GM18519 (cell line): ENCODE measurements at regions not wholly inside any gene's neighbourhood (a gene's known extent, or its start where the extent isn't known, plus 50 kb on each side); places are given as distances from the start of the nearest gene placed in this dataset.

Source experiments
- ATAC-seq: cut with Tn5 transposase; IDR thresholded peaks from one replicate; pipeline ENCODE4 v1.9.1; 2021; ENCODE audit warnings: mild to moderate bottlenecking, moderate library complexity; ENCODE audit not compliant: unreplicated experiment, low FRiP score

DNA sequence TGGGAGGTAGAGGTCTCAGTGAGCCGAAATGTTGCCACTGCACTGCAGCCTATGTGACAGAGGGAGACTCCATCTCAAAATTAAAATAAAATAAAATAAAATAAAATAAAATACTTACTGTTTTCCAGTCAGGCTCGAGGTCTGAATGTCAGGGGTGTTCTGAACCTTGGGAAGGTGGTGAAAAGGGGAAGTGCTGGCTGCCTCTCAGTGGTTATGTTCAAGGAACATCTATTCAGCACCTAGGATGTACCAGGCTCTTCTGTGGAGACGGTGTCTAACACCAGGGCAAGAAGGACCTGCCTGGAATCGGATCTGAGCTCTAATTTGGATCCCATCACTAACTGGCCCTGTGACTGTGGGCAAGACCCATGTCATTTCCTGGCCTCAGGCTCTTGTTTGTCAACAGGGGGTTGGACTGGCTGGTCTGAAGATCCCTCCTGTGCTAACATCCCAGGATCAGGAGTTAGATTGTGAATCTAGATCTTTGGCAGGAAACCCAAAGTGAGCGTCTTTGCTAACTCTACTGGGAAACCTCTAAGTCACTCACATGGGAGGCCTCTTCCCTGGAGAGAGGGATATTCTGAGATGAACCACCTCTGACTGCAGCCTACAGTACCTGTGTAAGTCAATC lies 63.4 kb upstream of the SIRPG start:
- no peak for ATAC-seq

DNA sequence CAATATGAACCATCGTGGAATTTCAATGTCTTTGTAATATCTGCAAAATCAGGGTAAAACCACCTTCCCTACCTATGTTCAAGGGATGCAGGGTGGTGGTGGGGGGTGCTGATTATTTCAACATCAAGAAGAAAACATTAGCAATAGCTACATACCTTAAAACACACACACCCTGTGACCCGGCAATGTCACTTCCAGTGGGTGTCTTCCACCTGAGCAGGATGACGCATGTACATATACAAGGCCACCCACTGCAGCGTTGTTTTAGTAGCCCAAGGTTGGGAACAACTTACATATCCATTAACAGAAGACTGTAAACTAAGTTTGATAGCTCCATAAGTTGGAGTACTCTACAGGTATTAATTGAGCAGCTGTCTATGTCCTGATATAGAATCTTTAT lies 62.6 kb upstream of the SIRPG start:
- no peak for ATAC-seq

DNA sequence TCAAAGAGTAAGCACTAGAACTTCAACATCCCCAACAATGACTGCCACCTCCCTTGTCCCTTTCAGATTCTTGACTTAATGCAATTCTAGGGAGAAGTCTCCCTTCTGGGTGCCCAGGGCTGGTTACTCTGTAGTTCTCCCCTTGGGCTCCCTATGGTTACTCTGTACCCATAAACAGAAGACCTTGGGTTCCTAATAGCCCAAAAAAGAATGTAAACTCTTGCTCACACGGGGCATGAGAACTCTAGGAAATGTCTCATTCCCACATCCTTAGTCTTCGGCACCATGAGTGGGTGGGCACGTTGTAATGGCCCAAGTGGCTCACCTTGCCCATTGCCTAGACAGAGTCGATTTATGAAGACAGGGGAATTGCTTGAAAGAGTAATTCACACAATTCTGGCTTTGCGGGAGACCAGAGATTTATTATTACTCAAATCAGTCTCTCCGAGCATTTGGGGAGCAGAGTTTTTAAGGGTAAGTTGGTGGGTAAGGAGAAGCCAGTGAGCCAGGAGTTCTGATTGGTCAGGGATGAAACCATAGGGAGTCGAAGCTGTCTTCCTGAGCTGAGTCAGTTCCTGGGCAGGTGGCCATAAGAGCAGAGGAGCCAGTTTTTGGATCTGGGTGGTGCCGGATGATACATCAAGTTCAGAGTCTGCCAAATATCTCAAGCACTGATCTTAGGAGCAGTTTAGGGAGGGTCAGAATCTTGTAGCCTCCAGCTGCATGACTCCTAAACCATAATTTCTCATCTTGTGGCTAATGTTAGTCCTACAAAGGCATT lies 61.2 kb upstream of the SIRPG start:
- ATAC-seq: no peak

DNA sequence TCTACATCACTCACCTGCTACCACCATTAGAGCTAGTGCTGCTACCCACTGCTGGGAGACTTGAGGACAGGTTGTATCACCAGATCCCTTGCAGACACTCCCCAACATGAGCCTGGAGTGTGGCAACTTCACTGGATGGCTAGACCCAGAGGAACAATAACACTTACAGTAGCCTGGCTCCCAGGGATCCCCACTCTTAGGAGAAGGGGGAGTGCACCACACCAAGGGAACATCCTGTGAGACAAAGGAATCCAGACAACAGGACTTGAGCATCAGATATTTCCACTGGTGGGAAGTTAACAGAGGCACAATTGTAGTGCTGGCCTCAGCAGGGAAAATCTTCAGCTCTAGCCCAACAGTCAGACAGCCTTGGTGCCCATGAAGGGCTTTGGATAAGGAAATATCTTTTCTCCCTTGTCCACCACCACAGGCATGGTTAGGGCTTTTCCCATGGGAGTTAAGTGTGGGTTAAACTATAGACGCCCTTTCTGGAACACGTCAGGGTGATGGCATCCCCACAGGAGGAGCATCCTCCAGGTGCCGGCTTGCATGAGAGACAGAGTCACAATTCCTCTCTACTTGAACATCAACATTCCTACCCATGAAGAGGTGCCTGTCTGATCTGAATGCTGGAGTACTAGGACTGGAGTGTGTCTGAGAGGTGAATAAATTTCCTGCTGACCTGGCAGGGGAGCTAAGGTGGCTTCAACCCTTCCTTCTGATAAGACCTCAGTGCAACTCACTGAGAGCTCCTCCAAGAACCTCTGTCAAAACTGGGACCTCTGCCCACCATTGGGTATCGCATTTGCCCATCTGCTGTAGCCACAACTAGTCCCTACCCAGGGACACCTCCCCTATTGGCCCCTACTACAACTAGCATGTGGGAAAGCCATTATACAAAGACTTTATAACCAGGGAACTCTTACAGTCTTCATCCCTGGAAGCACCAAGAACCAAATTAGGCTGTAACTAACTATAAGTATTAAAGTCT lies 55.4 kb upstream of the SIRPG start:
- no peak for ATAC-seq

DNA sequence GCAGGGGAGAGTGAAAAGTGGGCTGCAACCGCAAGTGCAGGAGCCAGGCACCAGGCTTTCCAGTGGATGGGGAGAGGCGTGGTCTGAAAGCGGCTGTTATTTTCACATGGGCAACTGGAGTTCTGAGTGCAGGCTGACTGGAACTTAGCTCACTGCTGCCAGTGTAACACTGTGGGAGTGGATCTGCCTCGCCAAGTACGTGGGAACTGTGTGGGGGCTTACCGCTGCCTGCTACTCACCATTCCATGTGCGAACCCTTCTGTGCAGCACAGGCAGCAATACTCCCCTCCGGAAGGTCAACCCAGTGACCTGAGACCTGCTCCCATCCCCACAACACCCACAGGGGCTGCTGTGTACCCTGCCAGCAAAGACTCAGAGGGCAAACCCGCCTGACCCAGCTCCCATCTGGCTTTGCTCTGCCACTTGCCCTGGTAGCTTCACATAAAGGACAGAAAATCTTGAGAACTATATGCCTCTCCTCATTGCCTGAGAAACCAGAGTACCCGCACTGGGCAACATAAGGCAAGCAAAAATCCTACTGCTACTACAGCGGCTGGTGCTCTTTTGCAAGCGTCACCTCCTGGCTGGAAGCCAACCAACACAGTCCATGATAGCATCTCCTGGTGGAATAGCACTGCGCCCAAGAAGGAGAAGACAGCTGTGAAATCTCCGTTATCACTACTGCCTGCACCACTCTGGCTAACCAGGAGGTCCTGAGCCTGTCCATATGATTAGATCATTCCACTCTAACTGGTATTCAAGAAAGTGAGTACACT lies 54.4 kb upstream of the SIRPG start:
- no peak for ATAC-seq

DNA sequence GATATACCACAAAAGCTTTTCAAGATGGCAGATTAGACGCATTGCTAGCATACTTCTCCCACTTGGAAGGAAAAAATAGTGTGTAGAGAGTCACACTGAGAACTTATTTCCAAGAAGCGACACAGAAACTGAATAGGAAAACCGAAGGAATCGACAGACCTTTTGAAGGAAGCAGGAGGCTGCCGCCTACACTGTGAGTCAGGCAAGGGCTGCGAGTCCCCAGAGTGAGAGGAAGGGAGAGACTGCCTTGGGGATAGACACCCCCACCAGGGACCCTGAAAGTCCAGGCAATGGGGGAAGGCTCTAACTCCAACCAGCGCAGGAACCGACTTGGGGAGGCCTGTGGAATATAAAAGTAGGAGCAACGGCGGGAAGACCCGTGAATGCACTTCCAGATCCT lies 53.7 kb upstream of the SIRPG start:
- no peak for ATAC-seq

DNA sequence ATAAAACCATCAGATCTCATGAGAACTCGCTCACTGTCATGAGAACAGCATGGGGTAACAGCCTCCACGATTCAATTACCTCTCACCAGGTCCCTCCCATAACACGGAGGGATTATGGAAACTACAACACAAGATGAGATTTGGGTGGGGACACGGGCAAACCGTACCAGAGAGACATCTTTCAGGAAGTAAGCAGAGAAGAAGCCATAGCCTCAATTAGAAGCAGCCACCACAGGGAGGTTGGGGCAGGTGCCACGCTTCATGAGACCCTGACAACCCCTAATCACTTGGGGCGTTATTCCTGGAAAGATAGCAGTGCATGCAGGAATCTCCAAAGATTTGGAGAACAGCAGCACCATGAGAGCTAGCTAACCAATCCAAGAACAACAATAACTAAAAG lies 52.9 kb upstream of the SIRPG start:
- no peak for ATAC-seq

DNA sequence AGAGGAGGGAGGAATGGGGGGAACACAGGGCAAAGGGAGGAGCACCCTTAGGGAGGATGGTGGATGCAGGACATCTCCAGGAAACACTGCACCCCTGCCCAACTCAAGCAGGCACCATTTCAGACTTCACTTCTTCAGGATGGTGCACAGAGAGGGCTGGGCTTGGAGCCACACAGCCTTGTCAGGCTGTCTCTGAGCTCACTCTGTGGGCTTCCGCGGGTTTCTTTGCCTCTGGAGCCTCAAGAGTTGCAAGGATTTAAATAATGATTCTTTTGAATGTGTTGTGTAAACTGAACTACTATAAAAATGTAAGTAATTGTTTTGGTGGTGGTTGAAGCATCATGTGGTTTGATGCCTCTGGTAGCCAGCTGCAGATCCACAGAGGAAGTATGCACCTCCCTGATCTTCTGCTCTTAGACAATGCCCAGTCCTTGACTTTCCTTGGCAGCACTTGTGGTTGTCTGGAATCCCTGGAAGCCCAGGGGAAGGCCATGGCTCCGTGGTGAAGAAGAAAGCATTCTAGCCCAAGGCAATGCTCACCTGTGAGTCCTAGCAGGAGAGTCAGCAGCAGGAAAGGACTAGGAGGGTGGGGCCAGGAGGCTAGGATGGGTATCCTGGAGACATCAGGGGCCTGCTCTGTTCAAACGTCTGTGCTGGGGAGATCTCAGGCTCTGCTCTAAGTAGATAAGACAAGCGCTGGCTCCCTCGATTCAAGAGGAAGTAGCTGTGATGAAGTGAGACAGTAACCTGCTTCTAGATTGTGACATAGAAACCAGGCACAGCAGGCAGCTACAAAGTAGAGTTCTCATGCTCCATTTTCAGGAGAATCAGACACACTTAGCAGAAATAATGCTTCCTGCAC lies 50.2 kb upstream of the SIRPG start:
- ATAC-seq: no peak
